DMS53 treated with DMSO at 0.1 percent for 48 hours (cell line): ENCODE measurements at regions not wholly inside any gene's neighbourhood (a gene's known extent, or its start where the extent isn't known, plus 50 kb on each side); places are given as distances from the start of the nearest gene placed in this dataset.

Source experiments
- DNase-seq: peaks from one replicate; lab custom pipeline; 2025; ENCODE audit not compliant: unreplicated experiment; lab: John Stamatoyannopoulos, UW

GRCh38 chr1:38721816-38722215 is 137.8 kb downstream of the RRAGC start:
- no peak for DNase-seq

- no peak for DNase-seq
Observed at GRCh38 chr1:38719880-38720279, 139.7 kb downstream of the RRAGC start.

GRCh38 chr1:38718031-38718430 is 141.5 kb downstream of the RRAGC start:
- DNase-seq: no peak

- no peak for DNase-seq
Observed at GRCh38 chr1:38716229-38716628, 143.3 kb downstream of the RRAGC start.

- no peak for DNase-seq
Observed at GRCh38 chr1:38715415-38715814, 144.2 kb downstream of the RRAGC start.

- no peak for DNase-seq
Observed at GRCh38 chr1:38712046-38712445, 147.5 kb downstream of the RRAGC start.

GRCh38 chr1:38708701-38709258 is 150.8 kb downstream of the RRAGC start:
- no peak for DNase-seq

GRCh38 chr1:38701088-38701487 is 158.5 kb downstream of the RRAGC start:
- DNase-seq: no peak

GRCh38 chr1:38700077-38700470 is 159.5 kb downstream of the RRAGC start:
- DNase-seq: no peak

GRCh38 chr1:38699330-38700076 is 160.1 kb downstream of the RRAGC start:
- DNase-seq: no peak

GRCh38 chr1:38697387-38697786 is 162.2 kb downstream of the RRAGC start:
- no peak for DNase-seq

- DNase-seq: no peak
Observed at GRCh38 chr1:38696371-38696770, 163.2 kb downstream of the RRAGC start.

- DNase-seq: no peak
Observed at GRCh38 chr1:38693759-38694158, 165.8 kb downstream of the RRAGC start.

- no peak for DNase-seq
Observed at GRCh38 chr1:38693031-38693430, 166.5 kb downstream of the RRAGC start.

GRCh38 chr1:38690790-38691449 is 168.7 kb downstream of the RRAGC start:
- no peak for DNase-seq

GRCh38 chr1:38686927-38687255 is 172.7 kb downstream of the RRAGC start:
- DNase-seq: no peak

- no peak for DNase-seq
Observed at GRCh38 chr1:38686167-38686926, 173.2 kb downstream of the RRAGC start.

GRCh38 chr1:38685388-38685787 is 174.2 kb downstream of the RRAGC start:
- DNase-seq: no peak

GRCh38 chr1:38680801-38681510 is 178.6 kb downstream of the RRAGC start:
- no peak for DNase-seq

- no peak for DNase-seq
Observed at GRCh38 chr1:38677756-38678155, 181.8 kb downstream of the RRAGC start.

GRCh38 chr1:38677311-38677710 is 182.3 kb downstream of the RRAGC start:
- DNase-seq: no peak
